ENCODE measurements at regions not wholly inside any gene's neighbourhood (a gene's known extent, or its start where the extent isn't known, plus 50 kb on each side); places are given as distances from the start of the nearest gene placed in this dataset.

DNA sequence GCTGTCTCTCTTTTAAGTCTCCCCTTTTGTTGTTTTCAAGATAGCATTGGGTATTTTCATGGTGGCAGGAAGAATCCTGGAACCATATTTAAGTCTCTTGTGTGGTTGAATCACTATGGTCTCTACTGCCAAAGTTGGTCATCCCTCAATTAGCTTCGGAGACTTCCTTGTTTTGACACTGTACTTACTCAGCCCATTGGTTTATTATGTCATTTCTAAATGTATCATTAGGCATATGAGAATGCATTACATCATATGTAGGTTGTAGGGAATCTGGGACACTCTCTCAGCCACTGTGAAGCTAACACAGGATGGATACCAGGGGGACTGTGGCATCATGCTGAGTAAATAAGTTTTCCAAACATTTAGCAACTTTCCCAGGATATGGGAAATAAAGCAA lies 211.8 kb downstream of the DTHD1 start:
- TF ChIP-seq, protein P1, sequence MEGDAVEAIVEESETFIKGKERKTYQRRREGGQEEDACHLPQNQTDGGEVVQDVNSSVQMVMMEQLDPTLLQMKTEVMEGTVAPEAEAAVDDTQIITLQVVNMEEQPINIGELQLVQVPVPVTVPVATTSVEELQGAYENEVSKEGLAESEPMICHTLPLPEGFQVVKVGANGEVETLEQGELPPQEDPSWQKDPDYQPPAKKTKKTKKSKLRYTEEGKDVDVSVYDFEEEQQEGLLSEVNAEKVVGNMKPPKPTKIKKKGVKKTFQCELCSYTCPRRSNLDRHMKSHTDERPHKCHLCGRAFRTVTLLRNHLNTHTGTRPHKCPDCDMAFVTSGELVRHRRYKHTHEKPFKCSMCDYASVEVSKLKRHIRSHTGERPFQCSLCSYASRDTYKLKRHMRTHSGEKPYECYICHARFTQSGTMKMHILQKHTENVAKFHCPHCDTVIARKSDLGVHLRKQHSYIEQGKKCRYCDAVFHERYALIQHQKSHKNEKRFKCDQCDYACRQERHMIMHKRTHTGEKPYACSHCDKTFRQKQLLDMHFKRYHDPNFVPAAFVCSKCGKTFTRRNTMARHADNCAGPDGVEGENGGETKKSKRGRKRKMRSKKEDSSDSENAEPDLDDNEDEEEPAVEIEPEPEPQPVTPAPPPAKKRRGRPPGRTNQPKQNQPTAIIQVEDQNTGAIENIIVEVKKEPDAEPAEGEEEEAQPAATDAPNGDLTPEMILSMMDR (IDR thresholded peaks at IDR 0.05; ENCODE audit: low read depth, low read length), result no peak
- no peak for TF ChIP-seq EZH2phosphoT487 (IDR thresholded peaks at IDR 0.05; ENCODE audit: low read depth)
